HG03039 (cell line): ENCODE measurements at regions not wholly inside any gene's neighbourhood (a gene's known extent, or its start where the extent isn't known, plus 50 kb on each side); places are given as distances from the start of the nearest gene placed in this dataset.
"Not testable (repeated sequence)": the region's sequence is repeated elsewhere in the genome, so short reads cannot be mapped to it uniquely, and the experiment has no call there.

Experiments
- ATAC-seq: cut with Tn5 transposase; IDR thresholded peaks from one replicate; pipeline ENCODE4 v1.9.1; 2021; ENCODE audit warnings: mild to moderate bottlenecking, moderate library complexity; ENCODE audit not compliant: unreplicated experiment

DNA sequence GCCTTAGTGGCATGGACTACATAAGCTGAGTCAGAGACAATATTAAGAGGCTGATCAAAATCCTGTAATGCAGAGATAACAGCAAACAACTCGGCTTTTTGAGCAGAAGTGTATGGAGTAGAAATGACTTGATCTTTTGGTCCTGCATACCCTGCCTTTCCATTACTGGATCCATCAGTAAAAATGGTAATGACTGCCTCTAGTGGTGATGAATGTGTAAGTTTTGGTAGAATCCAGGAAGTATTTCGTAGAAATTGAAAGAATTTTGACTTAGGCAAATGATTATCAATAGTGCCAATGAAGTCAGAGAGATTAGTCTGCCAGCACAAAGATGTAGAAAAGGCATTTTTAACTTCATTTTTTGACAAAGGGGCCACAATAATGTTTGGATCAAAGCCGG is 146.4 kb upstream of the API5 start:
- not testable (repeated sequence) for ATAC-seq

DNA sequence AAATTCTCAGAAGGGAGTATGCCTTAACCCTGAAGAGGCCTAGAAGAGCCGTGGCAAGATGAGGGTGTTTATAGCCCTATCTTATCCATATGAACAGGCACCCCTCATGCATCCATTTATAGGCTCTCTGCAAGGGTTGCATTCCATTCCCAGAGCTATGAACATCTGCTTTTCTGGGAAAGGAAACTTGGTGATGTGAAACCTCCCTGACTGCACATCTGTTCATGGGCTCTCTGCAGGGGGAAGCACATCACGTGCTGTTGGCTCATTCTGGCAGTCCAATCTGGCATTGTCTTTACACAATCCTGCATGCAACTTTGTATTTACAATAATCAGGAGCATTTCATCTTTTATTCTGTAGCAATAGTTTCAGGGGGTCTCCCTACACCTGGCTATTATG is 143.6 kb upstream of the API5 start:
- not testable (repeated sequence) for ATAC-seq

DNA sequence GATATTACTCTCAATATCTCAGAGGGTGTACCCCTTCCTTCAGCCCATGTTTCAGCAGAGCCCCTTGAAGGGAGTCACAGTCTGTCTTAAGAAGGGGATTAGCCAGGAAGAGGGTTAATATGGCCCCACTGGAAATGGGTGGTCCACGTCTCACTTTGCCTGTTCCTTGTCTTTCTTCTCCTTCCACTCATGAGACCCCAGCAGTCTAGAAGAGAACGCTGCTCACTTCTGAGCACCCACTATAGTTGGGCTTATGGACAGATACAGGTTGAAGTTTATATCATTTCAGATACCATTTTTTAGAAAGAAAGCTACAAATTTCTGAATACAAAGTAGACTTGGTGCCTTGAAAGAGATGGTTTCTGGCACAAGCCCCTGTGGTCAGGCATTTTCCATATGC is 139.3 kb upstream of the API5 start:
- no peak for ATAC-seq

DNA sequence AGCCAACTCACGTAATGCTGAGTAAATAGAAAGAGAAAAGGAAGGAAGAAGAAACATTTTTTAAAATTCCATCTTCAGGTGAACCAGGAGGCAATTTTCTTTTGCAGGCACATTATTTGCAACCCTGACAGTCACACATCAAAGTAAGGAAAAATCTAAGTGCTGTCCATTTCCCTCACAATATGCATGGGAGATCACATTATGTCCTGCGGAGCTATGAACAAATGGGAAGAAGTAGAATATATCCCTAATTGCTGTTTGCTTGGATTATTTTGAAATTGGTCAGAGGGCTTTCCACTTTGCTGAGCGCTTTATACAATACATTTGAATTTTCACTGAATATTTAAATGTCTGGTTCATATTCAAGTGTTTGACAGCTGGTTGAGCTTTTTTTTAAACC is 133.8 kb upstream of the API5 start:
- ATAC-seq = no peak

DNA sequence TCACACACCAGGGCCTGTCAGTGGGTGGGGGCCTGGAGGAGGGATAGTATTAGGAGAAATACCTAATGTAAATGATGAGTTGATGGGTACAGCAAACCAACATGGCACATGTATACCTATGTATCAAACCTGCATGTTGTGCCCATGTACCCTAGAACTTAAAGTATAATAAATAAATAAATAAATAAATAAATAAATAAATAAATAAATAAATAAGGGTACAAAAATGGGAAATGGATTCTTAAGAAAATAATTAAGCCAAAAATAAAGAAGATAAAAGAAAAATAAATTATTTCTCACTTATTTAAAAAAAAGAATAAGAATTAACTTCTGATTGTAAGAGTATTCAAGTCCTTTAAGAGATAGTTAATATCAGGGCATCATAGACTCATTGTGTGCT is 117.3 kb upstream of the API5 start:
- not testable (repeated sequence) for ATAC-seq

DNA sequence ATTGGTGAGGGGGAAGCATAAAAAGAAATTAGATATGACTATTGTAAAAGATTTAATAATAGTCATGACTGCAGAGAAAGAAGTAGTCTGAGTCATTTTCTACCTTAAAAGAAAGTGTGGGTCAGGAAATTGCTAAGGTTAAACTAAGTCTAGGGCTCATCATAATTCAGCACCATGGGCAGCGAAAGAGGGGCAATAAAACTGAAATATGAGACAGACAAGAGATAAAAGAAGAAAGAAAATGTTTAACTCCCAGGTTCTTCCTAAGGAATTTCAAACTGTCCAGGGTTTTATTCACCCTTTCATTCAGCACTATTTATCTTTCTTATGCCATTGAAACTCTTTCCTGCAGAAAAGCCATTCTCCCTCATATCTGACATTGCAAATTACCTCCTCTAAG is 114.4 kb upstream of the API5 start:
- ATAC-seq = no peak

DNA sequence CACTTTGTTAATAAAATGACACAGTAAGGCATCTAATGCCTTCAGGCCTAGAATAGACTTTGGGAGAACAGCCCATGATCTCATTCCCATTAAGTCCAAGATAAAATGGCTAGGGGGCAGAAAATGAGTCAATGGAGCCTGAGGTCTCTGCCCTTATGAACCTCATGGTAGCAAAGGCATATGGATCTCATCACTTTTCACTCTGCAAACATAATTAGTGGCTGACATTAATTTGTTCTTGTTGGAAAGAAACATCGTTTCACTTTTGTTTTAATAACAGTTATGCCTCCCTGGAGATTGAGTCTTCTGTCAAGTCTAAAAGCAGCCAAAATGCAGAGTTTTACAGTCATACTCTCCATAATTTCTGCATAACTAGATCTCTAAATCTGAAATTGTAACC is 111.8 kb upstream of the API5 start:
- ATAC-seq = no peak

DNA sequence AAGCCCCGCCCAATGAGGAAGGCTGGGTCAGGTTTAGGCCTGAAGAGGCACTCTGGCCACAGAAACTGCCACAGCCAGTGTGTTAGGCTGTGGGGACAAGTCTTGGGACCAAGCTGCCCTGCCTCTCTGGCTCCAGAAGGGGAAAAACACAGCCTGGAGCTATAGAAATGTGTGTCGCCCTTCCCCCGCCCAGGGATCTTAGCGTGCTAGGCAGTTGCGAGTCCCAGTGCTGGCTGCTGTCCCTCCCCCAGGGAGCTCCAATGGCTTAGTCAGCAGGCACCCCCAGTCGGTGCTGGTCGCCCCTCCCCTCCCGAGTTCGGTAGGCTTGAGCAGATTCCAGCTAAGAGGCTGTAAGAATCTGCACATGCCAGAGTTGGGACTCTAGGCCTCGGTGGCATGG is 99.5 kb upstream of the API5 start:
- ATAC-seq = no peak

DNA sequence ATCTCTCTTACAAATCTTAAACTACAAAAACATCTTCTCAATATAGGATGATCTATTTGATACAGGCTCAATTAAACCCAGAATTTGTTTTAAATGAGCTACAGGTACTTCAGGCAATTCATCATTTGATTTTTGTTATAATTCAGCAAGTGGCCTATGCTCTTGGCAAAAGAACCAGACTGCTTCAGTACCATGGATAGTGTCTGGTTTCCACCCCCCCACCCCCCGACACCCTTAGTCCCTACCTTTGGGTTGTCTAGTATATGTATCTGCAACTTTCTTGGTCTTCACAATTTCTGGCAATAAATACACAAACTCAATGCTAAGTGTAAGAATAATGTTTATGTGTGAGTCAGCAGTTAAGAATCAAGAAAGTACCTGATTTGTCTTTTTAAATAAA is 97.3 kb upstream of the API5 start:
- ATAC-seq = no peak

DNA sequence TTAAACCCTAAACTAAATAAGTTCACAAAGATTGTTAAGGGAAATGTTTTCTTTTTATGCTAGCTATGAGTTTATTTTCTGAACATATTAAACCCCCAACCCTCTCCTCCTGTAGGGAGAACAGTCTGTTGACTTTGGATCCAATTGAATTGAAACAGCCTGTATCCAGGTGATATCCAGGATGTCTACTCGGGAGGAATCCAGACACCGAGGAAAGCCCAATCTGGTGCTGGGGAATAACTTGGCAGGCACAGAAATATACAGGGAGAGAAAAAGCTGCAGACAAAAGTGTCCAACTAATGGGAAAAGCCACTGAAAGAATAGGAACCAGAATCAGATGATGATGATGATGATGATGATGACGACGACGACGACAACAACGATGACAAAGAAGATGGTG is 93.9 kb upstream of the API5 start:
- ATAC-seq = no peak

DNA sequence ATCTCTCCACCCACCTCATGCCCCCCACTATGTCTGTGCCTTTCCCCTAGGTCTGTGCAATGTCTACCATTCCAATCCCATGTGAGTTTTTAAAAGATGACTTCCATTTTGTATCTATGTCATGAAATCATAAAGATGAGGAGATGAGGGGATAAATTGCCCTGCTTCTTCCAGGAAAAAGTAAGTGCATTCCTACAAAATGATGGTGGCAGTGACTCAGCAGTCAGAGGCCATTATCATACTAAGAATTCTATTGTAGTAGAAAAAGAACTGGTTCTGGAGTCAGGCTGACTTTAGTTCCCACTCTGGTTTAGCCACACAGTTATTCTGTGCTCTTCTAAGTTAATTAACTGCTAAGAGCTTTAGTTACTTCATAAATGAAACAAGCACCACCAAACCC is 89.6 kb upstream of the API5 start:
- no peak for ATAC-seq

DNA sequence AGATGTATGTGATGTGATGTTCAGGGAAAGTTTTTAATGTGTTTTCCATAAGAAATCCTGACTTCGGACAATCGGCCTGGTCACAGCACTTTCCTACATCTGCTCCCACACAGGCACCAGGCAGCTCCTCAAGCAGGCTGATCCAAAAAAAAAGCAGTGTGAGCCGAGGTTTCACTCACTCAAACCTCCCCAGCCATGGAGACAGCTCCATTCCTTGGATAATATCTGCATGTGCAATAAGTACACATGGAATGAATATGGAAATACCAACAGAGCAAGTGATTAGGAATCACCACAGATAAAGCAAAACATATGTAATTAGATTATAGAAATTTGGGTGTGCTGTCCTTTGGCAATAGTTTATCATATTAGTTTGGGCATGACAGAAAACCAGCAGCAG is 88.8 kb upstream of the API5 start:
- ATAC-seq = no peak

DNA sequence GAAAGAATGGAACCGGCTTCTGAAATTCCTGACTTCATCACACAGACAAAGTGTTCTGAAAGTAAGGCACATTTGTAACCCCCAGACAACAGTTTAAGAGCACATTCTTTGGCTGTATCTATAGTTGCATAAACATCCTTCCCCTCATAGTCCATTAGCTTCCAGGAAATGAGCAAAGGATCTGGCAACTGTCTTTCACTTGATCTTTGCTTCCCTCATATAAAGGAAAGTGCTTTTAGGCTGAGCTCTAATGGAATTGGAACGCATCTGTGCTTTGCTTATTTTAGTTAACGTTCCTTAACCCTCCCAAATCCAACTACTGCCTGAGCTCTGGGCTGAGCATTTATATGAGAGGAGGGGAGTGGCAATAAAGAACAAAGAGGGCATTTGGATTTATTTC is 76.9 kb upstream of the API5 start:
- no peak for ATAC-seq

DNA sequence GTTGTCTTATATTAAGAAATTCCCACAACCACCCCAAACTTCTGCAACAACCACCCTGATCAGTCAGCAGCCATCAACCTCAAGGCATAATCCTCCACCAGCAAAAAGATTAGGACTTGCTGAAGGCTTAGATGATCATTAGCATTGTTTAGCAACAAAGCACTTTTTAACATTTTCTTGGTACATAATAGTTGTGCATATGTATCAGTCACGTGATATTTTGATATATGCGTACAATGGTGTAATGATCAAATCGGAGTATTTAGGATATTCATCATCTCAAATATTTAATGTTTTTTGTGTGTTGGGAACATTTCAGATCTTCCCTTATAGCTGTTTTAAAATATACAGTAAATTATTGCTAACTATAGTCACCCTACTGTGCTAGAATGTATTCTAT is 73.5 kb upstream of the API5 start:
- ATAC-seq = no peak

DNA sequence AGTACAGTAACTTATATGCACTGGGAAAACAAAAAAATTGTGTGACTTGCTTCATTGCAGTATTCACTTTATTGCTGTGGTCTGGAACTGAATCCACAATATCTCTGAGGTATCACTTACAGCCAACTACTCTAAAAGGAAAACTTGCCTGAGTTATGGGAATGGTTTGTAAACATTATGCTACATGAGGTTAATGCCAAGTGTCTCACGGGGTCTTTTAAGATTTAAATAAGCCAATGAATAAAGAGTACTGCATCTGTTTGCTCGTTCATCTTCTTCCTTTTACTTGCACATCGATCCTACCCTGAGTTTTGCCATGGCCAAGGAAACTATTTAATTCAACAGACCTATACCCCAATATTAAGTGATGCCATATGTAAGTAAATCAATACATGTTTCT is 72.0 kb upstream of the API5 start:
- ATAC-seq = no peak

DNA sequence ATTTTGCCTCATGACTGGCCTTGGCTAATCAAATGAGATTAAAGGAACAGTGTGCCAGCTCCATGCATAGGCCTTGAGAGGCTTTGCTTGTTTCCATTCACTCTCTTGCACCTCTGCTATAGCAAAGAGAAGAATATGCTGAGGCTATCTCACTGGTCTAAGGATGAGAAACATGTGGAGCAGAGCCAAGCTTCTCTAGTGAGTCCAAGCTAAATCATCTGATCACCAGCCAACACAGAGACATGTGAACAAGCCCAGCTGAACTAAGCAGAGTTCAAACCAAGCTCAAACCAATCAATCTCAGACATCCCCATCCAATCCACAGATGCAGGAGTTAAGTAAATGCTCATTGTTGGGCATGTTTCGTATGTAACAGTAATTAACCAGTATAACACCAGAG is 69.4 kb upstream of the API5 start:
- ATAC-seq = no peak

DNA sequence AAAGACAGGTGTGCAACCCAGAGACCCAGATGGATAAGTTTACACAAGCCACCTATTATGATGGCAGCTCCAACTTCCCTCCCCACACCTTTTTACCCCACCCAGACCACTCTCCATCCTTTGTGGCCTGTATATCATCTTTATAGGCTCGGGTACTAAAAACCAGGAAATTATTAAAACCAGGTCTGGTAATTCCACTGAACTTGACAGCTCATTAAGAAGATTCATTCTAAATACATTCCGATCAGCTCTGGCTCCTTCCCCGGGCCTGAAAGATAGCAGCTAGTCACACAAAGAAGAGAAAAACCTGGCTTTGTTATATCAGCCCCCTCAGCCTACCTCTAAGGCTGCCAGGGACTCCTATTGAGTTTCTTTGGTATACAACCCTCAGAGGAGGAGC is 67.9 kb upstream of the API5 start:
- ATAC-seq = no peak

DNA sequence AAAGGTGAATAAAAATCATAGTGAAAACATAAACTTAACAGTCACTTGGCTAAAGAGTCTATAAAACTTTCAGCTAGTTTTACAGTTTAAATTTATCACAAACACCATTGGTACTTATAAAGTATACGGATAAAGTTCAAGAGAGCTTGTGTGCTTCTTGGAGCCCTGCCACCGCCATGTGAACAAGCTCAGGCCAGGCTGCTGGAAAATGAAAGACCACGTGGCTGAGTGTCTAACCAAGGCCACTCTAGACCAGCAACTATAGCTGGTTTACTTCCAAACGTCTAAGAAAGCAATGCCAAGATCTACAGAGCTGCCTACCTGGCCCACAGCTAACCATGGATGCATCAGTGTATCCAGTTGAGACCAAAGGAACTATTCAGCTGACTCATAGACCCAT is 66.3 kb upstream of the API5 start:
- ATAC-seq = no peak

DNA sequence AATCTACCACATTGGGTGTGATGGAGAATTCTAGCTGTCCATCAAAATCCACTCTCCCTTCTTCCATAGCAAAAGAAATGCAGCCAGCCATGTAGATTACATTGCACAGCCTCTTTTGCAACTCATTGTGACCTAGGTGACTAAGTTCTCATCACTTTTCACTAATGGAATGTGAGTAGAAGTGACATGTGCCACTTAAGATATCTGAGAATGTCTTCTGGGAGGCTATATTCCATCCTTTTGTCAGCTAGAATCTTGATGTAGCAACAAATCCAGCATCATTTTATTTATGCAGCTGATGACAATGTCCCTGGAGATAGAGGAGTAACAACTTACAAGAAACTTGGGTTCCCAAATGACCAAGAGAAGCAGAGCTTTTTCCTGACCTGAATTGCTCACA is 61.5 kb upstream of the API5 start:
- ATAC-seq = no peak

DNA sequence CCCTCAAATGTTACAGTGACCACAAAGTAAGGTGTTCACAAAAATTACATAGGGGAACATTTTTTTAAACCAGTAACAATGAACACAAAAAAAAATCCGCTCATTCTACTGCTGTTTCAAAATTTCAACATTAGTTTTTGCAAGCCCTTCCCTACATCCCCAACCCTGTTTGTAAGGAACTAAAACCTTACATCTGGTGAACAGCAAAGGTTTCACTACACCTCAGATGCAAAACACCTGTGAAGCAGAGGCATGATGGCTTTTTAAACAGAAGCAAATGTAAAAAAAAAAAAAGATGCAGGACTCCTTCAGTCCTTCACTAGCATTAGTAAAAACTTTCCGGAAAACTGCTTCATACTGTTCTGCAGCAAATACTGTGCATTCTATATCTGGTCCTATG is 50.0 kb upstream of the API5 start:
- no peak for ATAC-seq
